ENCODE measurements at regions not wholly inside any gene's neighbourhood (a gene's known extent, or its start where the extent isn't known, plus 50 kb on each side); places are given as distances from the start of the nearest gene placed in this dataset.

DNA sequence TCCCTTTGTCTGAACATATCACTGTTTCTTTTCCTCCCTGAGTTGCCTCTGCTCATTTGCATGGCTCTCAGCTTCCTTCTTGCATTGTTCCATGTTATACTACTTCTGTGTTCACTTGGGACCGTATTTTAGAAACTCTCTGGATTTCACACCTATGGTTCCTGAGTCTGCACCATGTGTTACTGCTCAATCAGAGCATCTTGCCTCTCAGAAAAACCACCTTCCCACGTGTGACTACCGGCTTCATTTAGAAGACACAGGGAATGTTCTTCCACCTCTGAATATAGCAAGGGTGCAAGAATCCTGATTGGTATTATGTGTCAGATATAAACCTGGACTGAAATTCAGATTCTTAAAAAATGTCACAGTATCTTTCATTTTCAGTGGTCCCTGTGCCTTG is 731.2 kb downstream of the TDRD15 start:
- no peaks in the 10 kb centered on the region for H3K9me3 ChIP-seq
- no peak overlapping the region for H3K27ac ChIP-seq
- TF ChIP-seq, protein P1, sequence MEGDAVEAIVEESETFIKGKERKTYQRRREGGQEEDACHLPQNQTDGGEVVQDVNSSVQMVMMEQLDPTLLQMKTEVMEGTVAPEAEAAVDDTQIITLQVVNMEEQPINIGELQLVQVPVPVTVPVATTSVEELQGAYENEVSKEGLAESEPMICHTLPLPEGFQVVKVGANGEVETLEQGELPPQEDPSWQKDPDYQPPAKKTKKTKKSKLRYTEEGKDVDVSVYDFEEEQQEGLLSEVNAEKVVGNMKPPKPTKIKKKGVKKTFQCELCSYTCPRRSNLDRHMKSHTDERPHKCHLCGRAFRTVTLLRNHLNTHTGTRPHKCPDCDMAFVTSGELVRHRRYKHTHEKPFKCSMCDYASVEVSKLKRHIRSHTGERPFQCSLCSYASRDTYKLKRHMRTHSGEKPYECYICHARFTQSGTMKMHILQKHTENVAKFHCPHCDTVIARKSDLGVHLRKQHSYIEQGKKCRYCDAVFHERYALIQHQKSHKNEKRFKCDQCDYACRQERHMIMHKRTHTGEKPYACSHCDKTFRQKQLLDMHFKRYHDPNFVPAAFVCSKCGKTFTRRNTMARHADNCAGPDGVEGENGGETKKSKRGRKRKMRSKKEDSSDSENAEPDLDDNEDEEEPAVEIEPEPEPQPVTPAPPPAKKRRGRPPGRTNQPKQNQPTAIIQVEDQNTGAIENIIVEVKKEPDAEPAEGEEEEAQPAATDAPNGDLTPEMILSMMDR (IDR thresholded peaks at IDR 0.05) = no peak
- H3K4me1 ChIP-seq = no peaks in the 10 kb centered on the region
- intact Hi-C loops (cut with DNase I) = no loop called here
- no peak for DNase-seq
- H3K36me3 ChIP-seq (ENCODE audit: insufficient read depth in 1 of 2, low read depth in 1 of 2) = no peaks in the 10 kb centered on the region
- 69 to 73% (median 73%) methylated on average over 3 of the region's 3 CpGs for WGBS, 3 donors
- H3K4me3 ChIP-seq = no peak overlapping the region
- no peak for ATAC-seq
- H3K27me3 ChIP-seq (ENCODE audit: insufficient read depth in 3 of 3, low read length in 2 of 3) = no peaks in the 10 kb centered on the region

GRCh38 chr2:21856708-21857107 is 732.9 kb downstream of the TDRD15 start:
- no peak overlapping the region for H3K27ac ChIP-seq
- no peaks in the 10 kb centered on the region for H3K36me3 ChIP-seq (ENCODE audit: insufficient read depth in 1 of 2, low read depth in 1 of 2)
- no peak overlapping the region for H3K4me3 ChIP-seq
- ATAC-seq (no peak), DNase-seq (no peak)
- TF ChIP-seq, protein P1 (IDR thresholded peaks at IDR 0.05) = no peak
- no peaks in the 10 kb centered on the region for H3K9me3 ChIP-seq
- 64 to 76% (median 68%) methylated on average over 3 of the region's 3 CpGs for WGBS, 3 donors
- intact Hi-C loops (cut with DNase I) = no loop called here
- H3K27me3 ChIP-seq (ENCODE audit: insufficient read depth in 3 of 3, low read length in 2 of 3) = no peaks in the 10 kb centered on the region
- H3K4me1 ChIP-seq = no peaks in the 10 kb centered on the region

- no peak for ATAC-seq
- Histone ChIP-seq H3K27me3 (ENCODE audit: insufficient read depth in 3 of 3, low read length in 2 of 3) (no peaks in the 10 kb centered on the region), H3K4me1 (no peaks in the 10 kb centered on the region), H3K36me3 (ENCODE audit: insufficient read depth in 1 of 2, low read depth in 1 of 2) (no peaks in the 10 kb centered on the region), H3K9me3 (no peaks in the 10 kb centered on the region), H3K4me3 (no peak overlapping the region), H3K27ac (no peak overlapping the region)
- intact Hi-C loops (cut with DNase I) = no loop called here
- 48 to 56% (median 50%) methylated on average over 2 of the region's 2 CpGs for WGBS, 3 donors
- TF ChIP-seq, protein P1 (IDR thresholded peaks at IDR 0.05) = no peak
- DNase-seq = no peak
These were observed 737.1 kb downstream of the TDRD15 start for GRCh38 chr2:21860907-21861306.

- Histone ChIP-seq H3K27me3 (ENCODE audit: insufficient read depth in 3 of 3, low read length in 2 of 3) (no peaks in the 10 kb centered on the region), H3K4me3 (no peak overlapping the region), H3K4me1 (no peaks in the 10 kb centered on the region), H3K9me3 (no peaks in the 10 kb centered on the region), H3K36me3 (ENCODE audit: insufficient read depth in 1 of 2, low read depth in 1 of 2) (no peaks in the 10 kb centered on the region), H3K27ac (no peak overlapping the region)
- intact Hi-C loops (cut with DNase I) = no loop called here
- no peak for DNase-seq
- 79 to 91% (median 85%) methylated on average over 5 of the region's 5 CpGs for WGBS, 3 donors
- no peak for ATAC-seq
- TF ChIP-seq, protein P1 (IDR thresholded peaks at IDR 0.05) = no peak
These were observed 742.5 kb downstream of the TDRD15 start for GRCh38 chr2:21866316-21866715.

- Histone ChIP-seq H3K9me3 (no peaks in the 10 kb centered on the region), H3K36me3 (ENCODE audit: insufficient read depth in 1 of 2, low read depth in 1 of 2) (no peaks in the 10 kb centered on the region), H3K4me1 (no peaks in the 10 kb centered on the region), H3K27me3 (ENCODE audit: insufficient read depth in 3 of 3, low read length in 2 of 3) (no peaks in the 10 kb centered on the region), H3K27ac (no peak overlapping the region), H3K4me3 (no peak overlapping the region)
- WGBS, 3 donors = 51 to 61% (median 53%) methylated on average over 4 of the region's 4 CpGs
- DNase-seq = no peak
- TF ChIP-seq, protein P1 (IDR thresholded peaks at IDR 0.05) = no peak
- intact Hi-C loops (cut with DNase I) = no loop called here
- ATAC-seq = no peak
These were observed 764.1 kb downstream of the TDRD15 start for GRCh38 chr2:21887881-21888280.

Measured in psoas muscle (tissue), 7 donors.